Adrenal gland (tissue), 5 donors: ENCODE measurements at regions not wholly inside any gene's neighbourhood (a gene's known extent, or its start where the extent isn't known, plus 50 kb on each side); places are given as distances from the start of the nearest gene placed in this dataset.

Source experiments
- CTCF ChIP-seq, 6 experiments: fragments of 450-650 bp in 4 of 6; fragments of 200-600 bp in 2 of 6; sonication (generic) in 1 of 6; IDR thresholded peaks; 1 replicate in 5 of 6; 2 replicates in 1 of 6; pipeline versions ENCODE4 v1.5.1 to v1.8.0; 2016 to 2021; ENCODE audit warnings: antibody characterized with exemption in 6 of 6, mild to moderate bottlenecking in 2 of 6, moderate library complexity in 1 of 6
- POLR2A ChIP-seq, 2 donors: fragments of 450-650 bp; IDR thresholded peaks; one replicate each; pipeline ENCODE4 v1.6.1; 2017; ENCODE audit warnings: antibody characterized with exemption in 2 of 2, mild to moderate bottlenecking in 2 of 2, moderate library complexity in 1 of 2
- donor health status: DM: no; HTN: no; CAD: no.

DNA sequence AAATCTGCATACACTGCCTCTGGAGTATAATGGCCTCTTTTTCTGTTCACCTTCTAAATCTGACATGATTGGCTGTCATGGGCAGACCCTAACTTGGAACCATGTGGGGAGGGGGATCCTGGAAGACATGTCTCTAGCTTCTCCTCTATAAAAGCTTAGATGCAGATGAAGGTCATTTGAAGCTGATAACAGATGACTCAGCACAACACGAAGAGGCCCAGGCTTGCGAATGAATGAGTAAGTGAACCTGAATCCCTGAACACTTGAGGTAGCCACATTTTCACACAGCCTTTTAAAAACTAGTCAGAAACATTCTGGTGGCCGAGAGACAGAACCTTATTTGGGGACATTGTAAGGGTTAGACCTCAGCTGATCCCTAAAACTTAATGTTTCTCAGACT lies 282.6 kb downstream of the ELAVL2 start:
- TF ChIP-seq CTCF (IDR thresholded peaks at IDR 0.05) (no peak), POLR2A (IDR thresholded peaks at IDR 0.05) (no peak)
